Endothelial cell of umbilical vein (primary cell): ENCODE measurements at regions not wholly inside any gene's neighbourhood (a gene's known extent, or its start where the extent isn't known, plus 50 kb on each side); places are given as distances from the start of the nearest gene placed in this dataset.

ENCODE experiments used
- BruUV-seq: library from RNA; stranded (reverse); fragments of 400-500 nt; replicated peaks from 2 replicates; lab custom pipeline; 2021; lab: Mats Ljungman, UMichigan
- CTCF ChIA-PET: fragments of 300-600, 350-600 bp; sonication (Branson Sonifier 250); formaldehyde crosslinking; loops from one replicate; lab custom pipeline; 2021; ENCODE audit warnings: antibody characterized with exemption, inconsistent platforms; lab: Charles Lee
- POLR2A ChIA-PET: fragments of 300-600, 350-600 bp; sonication (Branson Sonifier 250); formaldehyde crosslinking; loops from one replicate; lab custom pipeline; 2021; ENCODE audit warnings: antibody characterized with exemption, inconsistent platforms; lab: Charles Lee
- DNase-seq: peaks from one replicate; pipeline ENCODE4 v3.0.0-alpha.2; 2011; ENCODE audit warnings: low read depth, low spot score
- FAIRE-seq: peaks from 2 replicates; lab custom pipeline; 2011; peaks lifted over from hg19 to GRCh38; lab: Jason Lieb, UNC
- H2AFZ ChIP-seq: 2 replicates; pipeline ENCODE4 v1.6.0; 2012; ENCODE audit warnings: low read depth, low read length, control low read depth, inconsistent platforms
- H3K27ac ChIP-seq: 2 replicates; pipeline ENCODE4 v1.5.1; 2011; ENCODE audit warnings: low read depth, mild to moderate bottlenecking, control low read depth, low read length, moderate library complexity; ENCODE audit not compliant: insufficient read depth
- H3K27me3 ChIP-seq, 2 experiments: 2 replicates each; pipeline versions ENCODE4 v1.6.0 to v1.6.1; 2011; ENCODE audit warnings: low read length in 2 of 2, mixed read lengths in 1 of 2; ENCODE audit not compliant: control insufficient read depth in 2 of 2, insufficient read depth in 2 of 2
- H3K36me3 ChIP-seq, 2 experiments: 2 replicates in 1 of 2; 3 replicates in 1 of 2; pipeline ENCODE4 v1.5.1; 2011; ENCODE audit warnings: low read length in 2 of 2, mild to moderate bottlenecking in 1 of 2, moderate library complexity in 1 of 2; ENCODE audit not compliant: control insufficient read depth in 2 of 2, insufficient read depth in 2 of 2; ENCODE audit errors: extremely low read depth in 1 of 2
- H3K4me1 ChIP-seq: 3 replicates; pipeline ENCODE4 v1.5.1; 2011; ENCODE audit warnings: mild to moderate bottlenecking, low read length; ENCODE audit not compliant: control insufficient read depth, insufficient read depth; ENCODE audit errors: extremely low read depth
- H3K4me2 ChIP-seq: 2 replicates; pipeline ENCODE4 v1.6.1; 2011; ENCODE audit warnings: low read length, control low read depth, mixed read lengths; ENCODE audit not compliant: insufficient read depth
- H3K4me3 ChIP-seq, 3 experiments: fragments of 200-600 bp in 1 of 3; sonication (generic), shearing (Covaris generic) in 1 of 3; replicated peaks in 1 of 3; 2 replicates each; pipeline ENCODE4 v1.5.1; 2011 to 2016; ENCODE audit warnings: control low read depth in 3 of 3, low read length in 3 of 3, mild to moderate bottlenecking in 2 of 3, inconsistent platforms in 1 of 3, low read depth in 1 of 3, moderate library complexity in 1 of 3; ENCODE audit not compliant: insufficient read depth in 1 of 3
- H3K79me2 ChIP-seq: 2 replicates; pipeline ENCODE4 v1.6.0; 2012; ENCODE audit warnings: low read length, inconsistent platforms; ENCODE audit not compliant: control insufficient read depth, insufficient read depth
- H3K9ac ChIP-seq: replicated peaks from 2 replicates; pipeline ENCODE3; 2011; ENCODE audit warnings: low read length, control low read depth; ENCODE audit not compliant: insufficient read depth; ENCODE audit errors: extremely low read depth
- H3K9me1 ChIP-seq: replicated peaks from 3 replicates; pipeline ENCODE4 v1.6.0; 2011; ENCODE audit warnings: mild to moderate bottlenecking, low read length; ENCODE audit not compliant: control insufficient read depth, insufficient read depth; ENCODE audit errors: extremely low read depth
- H3K9me3 ChIP-seq: replicated peaks from 2 replicates; pipeline ENCODE4 v1.5.1; 2012; ENCODE audit warnings: low read length, inconsistent platforms; ENCODE audit not compliant: control insufficient read depth, insufficient read depth
- H4K20me1 ChIP-seq: replicated peaks from 2 replicates; pipeline ENCODE3; 2011; ENCODE audit warnings: mild to moderate bottlenecking, low read length; ENCODE audit not compliant: control insufficient read depth, insufficient read depth; ENCODE audit errors: extremely low read depth
- CTCF ChIP-seq, 2 donors: IDR thresholded peaks; 1 replicate in 1 of 2; 2 replicates in 1 of 2; pipeline ENCODE4 v1.5.1; 2011; ENCODE audit warnings: low read length in 2 of 2, mild to moderate bottlenecking in 2 of 2, moderate library complexity in 2 of 2, control low read depth in 1 of 2, inconsistent platforms in 1 of 2, low read depth in 1 of 2; ENCODE audit not compliant: insufficient read depth in 1 of 2; ENCODE audit errors: extremely low read depth in 1 of 2
- EZH2 ChIP-seq: IDR thresholded peaks from 2 replicates; pipeline ENCODE4 v1.6.1; 2012; ENCODE audit warnings: borderline replicate concordance, low read depth, mild to moderate bottlenecking, moderate library complexity, low read length, inconsistent platforms; ENCODE audit not compliant: severe bottlenecking
- FOS ChIP-seq: IDR thresholded peaks from 2 replicates; pipeline ENCODE4 v1.6.1; 2011; ENCODE audit warnings: mild to moderate bottlenecking, low read length, moderate library complexity, borderline replicate concordance; ENCODE audit not compliant: insufficient read depth
- GATA2 ChIP-seq: IDR thresholded peaks from 2 replicates; pipeline ENCODE4 v1.7.0; 2011; ENCODE audit warnings: low read depth, mild to moderate bottlenecking, moderate library complexity, mixed read lengths, low read length; ENCODE audit not compliant: insufficient read length, insufficient read depth
- JUN ChIP-seq: IDR thresholded peaks from 2 replicates; pipeline ENCODE4 v1.6.1; 2011; ENCODE audit warnings: borderline replicate concordance, low read depth; ENCODE audit not compliant: insufficient read length, insufficient read depth
- MAX ChIP-seq: IDR thresholded peaks from 2 replicates; pipeline ENCODE4 v1.6.1; 2011; ENCODE audit not compliant: insufficient read depth, insufficient read length
- MYC ChIP-seq: IDR thresholded peaks from one replicate; pipeline ENCODE4 v1.6.1; 2011; ENCODE audit warnings: mild to moderate bottlenecking, low read depth, low read length
- POLR2A ChIP-seq: IDR thresholded peaks from 2 replicates; pipeline ENCODE4 v1.6.1; 2012; ENCODE audit warnings: low read depth, mild to moderate bottlenecking, control low read depth, low read length
- POLR2AphosphoS5 ChIP-seq: IDR thresholded peaks from 2 replicates; pipeline ENCODE4 v1.6.1; 2012; ENCODE audit warnings: low read depth, mild to moderate bottlenecking, control low read depth, low read length, moderate library complexity; ENCODE audit not compliant: insufficient read depth
- dilution Hi-C: fragments of 300-500 bp; cut with MboI; formaldehyde crosslinking; loops from one replicate; pipeline ENCODE4 v1.15.0; 2019; ENCODE audit warnings: low sequenced_read_pairs; ENCODE audit not compliant: extremely low pct_ligation_motif_present
- intact Hi-C: fragments of 100-400 bp; cut with micrococcal nuclease; formaldehyde crosslinking; loops from one replicate; pipeline ENCODE4 v1.10.0; 2022

GRCh38 chr1:29485096-29485925, 249.0 kb downstream of the PTPRU start:
- no peaks in the 10 kb centered on the region for H3K9me3 ChIP-seq
- no peaks in the 10 kb centered on the region for H3K79me2 ChIP-seq
- no peaks in the 10 kb centered on the region for H3K4me1 ChIP-seq
- intact Hi-C loops, result no loop called here
- H3K9me1 ChIP-seq, result no peaks in the 10 kb centered on the region
- no peak overlapping the region for H3K9ac ChIP-seq
- no TSS peak for BruUV-seq
- POLR2A ChIA-PET, result no interaction called here
- dilution Hi-C loops, result no loop called here
- H3K36me3 ChIP-seq, result no peaks in the 10 kb centered on the region
- no peaks in the 10 kb centered on the region for H4K20me1 ChIP-seq
- no peak overlapping the region for H3K27ac ChIP-seq
- CTCF ChIA-PET, result no interaction called here
- no peak overlapping the region for H2AFZ ChIP-seq
- TF ChIP-seq CTCF (IDR thresholded peaks at IDR 0.05; ENCODE audit: extremely low read depth in 1 of 2, insufficient read depth in 1 of 2, low read depth in 1 of 2, low read length in 2 of 2) (no peak), GATA2 (no peak), POLR2A (no peak), JUN (no peak), EZH2 (no peak), MAX (no peak), MYC (no peak), POLR2AphosphoS5 (no peak), FOS (no peak)
- no peaks in the 10 kb centered on the region for H3K27me3 ChIP-seq
- DNase-seq (no peak), FAIRE-seq (no peak)
- H3K4me2 ChIP-seq, result no peak overlapping the region
- H3K4me3 ChIP-seq, result no peak overlapping the region
